Adrenal gland (tissue), 9 donors: ENCODE measurements at regions not wholly inside any gene's neighbourhood (a gene's known extent, or its start where the extent isn't known, plus 50 kb on each side); places are given as distances from the start of the nearest gene placed in this dataset.

Experiments used
- DNase-seq, 7 donors: peaks; one replicate each; pipeline ENCODE4 v3.0.0-alpha.2; 2019 to 2020
- H3K27ac ChIP-seq, 5 donors: fragments of 200-600 bp; sonication (generic) in 4 of 5; 1 replicate in 3 of 5; 2 replicates in 2 of 5; pipeline versions ENCODE4 v1.5.1 to v1.8.0; 2016 to 2020; ENCODE audit warnings: mild to moderate bottlenecking in 1 of 5
- H3K27me3 ChIP-seq: fragments of 200-600 bp; 2 replicates; pipeline ENCODE4 v1.8.0; 2021
- H3K36me3 ChIP-seq, 2 donors: fragments of 200-600 bp; replicated peaks in 1 of 2; 1 replicate in 1 of 2; 2 replicates in 1 of 2; pipeline versions ENCODE4 v1.5.1 to v1.8.0; 2018 to 2022
- H3K4me1 ChIP-seq, 2 donors: fragments of 200-600 bp; replicated peaks in 1 of 2; 1 replicate in 1 of 2; 2 replicates in 1 of 2; pipeline versions ENCODE4 v1.5.1 to v1.8.0; 2018 to 2021
- H3K4me3 ChIP-seq, 4 donors: fragments of 200-600 bp; sonication (generic) in 3 of 4; one replicate each; pipeline ENCODE4 v1.5.1; 2016 to 2018
- H3K9me3 ChIP-seq, 3 donors: fragments of 200-600 bp; sonication (generic) in 1 of 3; replicated peaks in 1 of 3; 1 replicate in 2 of 3; 2 replicates in 1 of 3; pipeline versions ENCODE4 v1.5.1 to v1.8.0; 2016 to 2021
- CTCF ChIP-seq, 6 experiments: fragments of 450-650 bp in 4 of 6; fragments of 200-600 bp in 2 of 6; sonication (generic) in 1 of 6; IDR thresholded peaks; 1 replicate in 5 of 6; 2 replicates in 1 of 6; pipeline versions ENCODE4 v1.5.1 to v1.8.0; 2016 to 2021; ENCODE audit warnings: antibody characterized with exemption in 6 of 6, mild to moderate bottlenecking in 2 of 6, moderate library complexity in 1 of 6
- POLR2A ChIP-seq, 2 donors: fragments of 450-650 bp; IDR thresholded peaks; one replicate each; pipeline ENCODE4 v1.6.1; 2017; ENCODE audit warnings: antibody characterized with exemption in 2 of 2, mild to moderate bottlenecking in 2 of 2, moderate library complexity in 1 of 2
- WGBS, 4 donors: extraction: QIAGEN DNeasy Blood & Tissue Kit in 2 of 4; methylation state at CpG; one replicate each; pipeline versions ENCODE4 v1.1.5 to v1.1.7; 2013 to 2017; 5-methylcytosine and 5-hydroxymethylcytosine counted together
- intact Hi-C, 2 donors: fragments of 100-400 bp; cut with DNase I; formaldehyde crosslinking; loops; one replicate each; pipeline versions ENCODE4 v1.14.1 to v1.15.0; 2022 to 2023
- donor health status: healthy with polysubstance abuse.
- donor health status: Bipolar disorder and iron deficiency.
- donor health status: DM: yes; HTN: yes; CAD: no.
- donor health status: DM: no; HTN: no; CAD: no.
- donor health status: DM: no; HTN: no; CAD: no.

- WGBS, 4 donors: 71 to 89% (median 80%) methylated on average over 5 of the region's 5 CpGs
- no peak for DNase-seq
- no peak overlapping the region for H3K4me3 ChIP-seq
- H3K36me3 ChIP-seq: no peaks in the 10 kb centered on the region
- intact Hi-C loops: no loop called here
- no peaks in the 10 kb centered on the region for H3K4me1 ChIP-seq
- no peaks in the 10 kb centered on the region for H3K9me3 ChIP-seq
- TF ChIP-seq CTCF (IDR thresholded peaks at IDR 0.05): no peak
- TF ChIP-seq POLR2A (IDR thresholded peaks at IDR 0.05): no peak
- H3K27me3 ChIP-seq: no peaks in the 10 kb centered on the region
- H3K27ac ChIP-seq: no peak overlapping the region
Measured at GRCh38 chr14:98059106-98059505, 1212.9 kb downstream of the BCL11B start.

- 40 to 55% (median 51%) methylated on average over 10 of the region's 10 CpGs for WGBS, 4 donors
- H3K4me3 ChIP-seq: no peak overlapping the region
- no peaks in the 10 kb centered on the region for H3K27me3 ChIP-seq
- no peaks in the 10 kb centered on the region for H3K9me3 ChIP-seq
- no peak overlapping the region for H3K27ac ChIP-seq
- no peak for DNase-seq
- H3K36me3 ChIP-seq: no peaks in the 10 kb centered on the region
- no peaks in the 10 kb centered on the region for H3K4me1 ChIP-seq
- intact Hi-C loops: no loop called here
- no peak for TF ChIP-seq POLR2A (IDR thresholded peaks at IDR 0.05)
- TF ChIP-seq CTCF (IDR thresholded peaks at IDR 0.05): no peak
Measured at GRCh38 chr14:98062083-98062482, 1209.9 kb downstream of the BCL11B start.

GRCh38 chr14:98069712-98070171 lies 1202.3 kb downstream of the BCL11B start:
- H3K9me3 ChIP-seq: no peaks in the 10 kb centered on the region
- 0 to 50% (median 41%) methylated on average over 1 to 2 of the region's 2 CpGs for WGBS, 4 donors
- no peaks in the 10 kb centered on the region for H3K27me3 ChIP-seq
- TF ChIP-seq CTCF (IDR thresholded peaks at IDR 0.05) (no peak), POLR2A (IDR thresholded peaks at IDR 0.05) (no peak)
- no peaks in the 10 kb centered on the region for H3K4me1 ChIP-seq
- H3K27ac ChIP-seq: no peak overlapping the region
- no peaks in the 10 kb centered on the region for H3K36me3 ChIP-seq
- intact Hi-C loops: no loop called here
- no peak overlapping the region for H3K4me3 ChIP-seq
- no peak for DNase-seq

GRCh38 chr14:98070536-98070935 lies 1201.5 kb downstream of the BCL11B start:
- intact Hi-C loops: no loop called here
- H3K27ac ChIP-seq: no peak overlapping the region
- no peak for TF ChIP-seq CTCF (IDR thresholded peaks at IDR 0.05)
- TF ChIP-seq POLR2A (IDR thresholded peaks at IDR 0.05): no peak

More at GRCh38 chr14:98070536-98070935, 1201.5 kb downstream of the BCL11B start:
- H3K4me3 ChIP-seq: no peak overlapping the region
- H3K4me1 ChIP-seq: no peaks in the 10 kb centered on the region
- H3K36me3 ChIP-seq: no peaks in the 10 kb centered on the region
- H3K9me3 ChIP-seq: no peaks in the 10 kb centered on the region
- no peak for DNase-seq
- H3K27me3 ChIP-seq: no peaks in the 10 kb centered on the region
